Mammary epithelial cell (primary cell): ENCODE measurements at regions not wholly inside any gene's neighbourhood (a gene's known extent, or its start where the extent isn't known, plus 50 kb on each side); places are given as distances from the start of the nearest gene placed in this dataset.

Experiments used
- EZH2 ChIP-seq: IDR thresholded peaks from 2 replicates; pipeline ENCODE4 v1.6.1; 2012; ENCODE audit warnings: low read length, inconsistent platforms, borderline replicate concordance
- TF ChIP-seq, protein P1 (sequence below), 2 donors: IDR thresholded peaks in 1 of 2; conservative IDR thresholded peaks in 1 of 2; 2 replicates each; pipeline ENCODE4 v1.5.1; 2011 to 2012; ENCODE audit warnings: inconsistent platforms in 2 of 2, low read length in 2 of 2, mild to moderate bottlenecking in 2 of 2, control low read depth in 1 of 2, low read depth in 1 of 2; ENCODE audit not compliant: insufficient read depth in 1 of 2; ENCODE audit errors: extremely low read depth in 1 of 2

DNA sequence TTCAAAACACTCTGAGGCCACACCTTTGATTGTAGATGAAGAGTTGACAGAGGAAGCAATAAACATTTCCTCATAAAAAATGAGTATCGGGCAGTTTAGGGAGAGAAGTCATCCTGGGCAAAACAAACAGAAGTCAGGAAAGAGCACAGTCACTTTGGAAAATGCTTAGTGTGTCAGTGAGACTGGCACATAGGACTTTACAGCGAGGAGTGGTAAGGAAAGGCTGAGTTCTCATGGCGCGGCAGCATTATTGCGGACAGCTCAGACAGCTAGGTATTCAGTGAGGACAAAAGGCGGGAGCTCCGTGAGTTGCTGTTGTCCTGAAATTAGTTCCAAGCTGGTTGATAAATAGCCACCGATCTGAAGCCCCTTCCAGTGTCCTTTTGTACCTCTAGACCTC, 229.9 kb downstream of the SNAPC1 start:
- TF ChIP-seq, protein P1, sequence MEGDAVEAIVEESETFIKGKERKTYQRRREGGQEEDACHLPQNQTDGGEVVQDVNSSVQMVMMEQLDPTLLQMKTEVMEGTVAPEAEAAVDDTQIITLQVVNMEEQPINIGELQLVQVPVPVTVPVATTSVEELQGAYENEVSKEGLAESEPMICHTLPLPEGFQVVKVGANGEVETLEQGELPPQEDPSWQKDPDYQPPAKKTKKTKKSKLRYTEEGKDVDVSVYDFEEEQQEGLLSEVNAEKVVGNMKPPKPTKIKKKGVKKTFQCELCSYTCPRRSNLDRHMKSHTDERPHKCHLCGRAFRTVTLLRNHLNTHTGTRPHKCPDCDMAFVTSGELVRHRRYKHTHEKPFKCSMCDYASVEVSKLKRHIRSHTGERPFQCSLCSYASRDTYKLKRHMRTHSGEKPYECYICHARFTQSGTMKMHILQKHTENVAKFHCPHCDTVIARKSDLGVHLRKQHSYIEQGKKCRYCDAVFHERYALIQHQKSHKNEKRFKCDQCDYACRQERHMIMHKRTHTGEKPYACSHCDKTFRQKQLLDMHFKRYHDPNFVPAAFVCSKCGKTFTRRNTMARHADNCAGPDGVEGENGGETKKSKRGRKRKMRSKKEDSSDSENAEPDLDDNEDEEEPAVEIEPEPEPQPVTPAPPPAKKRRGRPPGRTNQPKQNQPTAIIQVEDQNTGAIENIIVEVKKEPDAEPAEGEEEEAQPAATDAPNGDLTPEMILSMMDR (conservative IDR thresholded peaks at IDR 0.05 in 1 of 2, IDR thresholded peaks at IDR 0.05 in 1 of 2; ENCODE audit: extremely low read depth in 1 of 2, insufficient read depth in 1 of 2, low read depth in 1 of 2, low read length in 2 of 2) = no peak
- no peak for TF ChIP-seq EZH2
